ENCODE measurements at regions not wholly inside any gene's neighbourhood (a gene's known extent, or its start where the extent isn't known, plus 50 kb on each side); places are given as distances from the start of the nearest gene placed in this dataset.

DNA sequence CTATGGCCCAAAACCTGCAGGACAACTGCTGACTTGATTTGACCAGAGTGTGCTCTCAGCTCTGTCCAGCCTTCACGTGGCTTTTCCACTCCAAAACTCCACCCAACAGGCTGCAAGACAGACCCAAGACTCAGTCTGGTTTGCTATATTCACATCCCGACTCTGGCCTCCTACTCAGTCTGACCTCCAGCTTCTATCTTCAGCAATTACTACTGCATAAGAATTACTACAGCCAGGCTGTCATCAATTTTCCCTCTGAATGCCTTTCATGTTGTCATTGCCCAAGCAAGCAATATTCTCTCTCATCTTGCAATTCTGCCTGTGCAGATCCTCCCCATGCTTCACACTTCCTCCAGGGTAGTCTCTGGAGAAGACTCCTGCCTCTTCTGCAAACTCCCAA is 53.6 kb upstream of the GYPC start:
- Histone ChIP-seq H4K20me1 (ENCODE audit: low read length) (no peaks in the 10 kb centered on the region), H3K9me3 (ENCODE audit: low read length) (peaks cover 28% of the 10 kb centered on the region), H3K4me1 (ENCODE audit: insufficient read depth, low read length) (no peaks in the 10 kb centered on the region), H3K9ac (ENCODE audit: low read length) (no peak overlapping the region), H3K36me3 (ENCODE audit: low read depth, low read length) (no peaks in the 10 kb centered on the region), H3K4me3 (ENCODE audit: low read length) (no peak overlapping the region), H3K79me2 (ENCODE audit: low read length) (no peaks in the 10 kb centered on the region), H3K9me2 (replicated peaks; ENCODE audit: low read length) (no peaks in the 10 kb centered on the region), H3F3A (ENCODE audit: low read length, unreplicated experiment) (no peaks in the 10 kb centered on the region), H3K27ac (ENCODE audit: low read length) (no peak overlapping the region), H3K27me3 (ENCODE audit: low read length) (no peaks in the 10 kb centered on the region), H3K4me2 (ENCODE audit: low read length) (no peak overlapping the region), H2AFZ (ENCODE audit: low read length) (no peak overlapping the region)
- no peak for DNase-seq
- POLR2A ChIA-PET (ENCODE audit: unreplicated experiment) = no interaction called here
- no TSS peak for BruUV-seq (replicated peaks)
- CTCF ChIA-PET = no interaction called here
- intact Hi-C loops (cut with micrococcal nuclease) = no loop called here
- ATAC-seq = no peak
- no peak for TF ChIP-seq EZH2phosphoT487 (IDR thresholded peaks at IDR 0.05; ENCODE audit: borderline replicate concordance, low read length)
- TF ChIP-seq CTCF (conservative IDR thresholded peaks at IDR 0.05; ENCODE audit: low read depth, low read length) = no peak
- TF ChIP-seq EZH2 (IDR thresholded peaks at IDR 0.05; ENCODE audit: low read length, unreplicated experiment) = no peak
